Skin epidermis (tissue), 12 donors: ENCODE measurements at regions not wholly inside any gene's neighbourhood (a gene's known extent, or its start where the extent isn't known, plus 50 kb on each side); places are given as distances from the start of the nearest gene placed in this dataset.
"Not testable (repeated sequence)": the region's sequence is repeated elsewhere in the genome, so short reads cannot be mapped to it uniquely, and the experiment has no call there.

Source experiments
- H3K27ac ChIP-seq, 21 experiments: fragments of 200-600 bp; sonication (generic) in 11 of 21; one replicate each; pipeline ENCODE4 v1.5.0; 2020; ENCODE audit warnings: mild to moderate bottlenecking in 3 of 21, inconsistent platforms in 2 of 21, moderate library complexity in 2 of 21
- H3K4me3 ChIP-seq, 7 experiments: fragments of 200-600 bp; sonication (generic) in 2 of 7; one replicate each; pipeline ENCODE4 v1.5.0; 2020; ENCODE audit warnings: inconsistent platforms in 2 of 7, mild to moderate bottlenecking in 2 of 7, moderate library complexity in 1 of 7

DNA sequence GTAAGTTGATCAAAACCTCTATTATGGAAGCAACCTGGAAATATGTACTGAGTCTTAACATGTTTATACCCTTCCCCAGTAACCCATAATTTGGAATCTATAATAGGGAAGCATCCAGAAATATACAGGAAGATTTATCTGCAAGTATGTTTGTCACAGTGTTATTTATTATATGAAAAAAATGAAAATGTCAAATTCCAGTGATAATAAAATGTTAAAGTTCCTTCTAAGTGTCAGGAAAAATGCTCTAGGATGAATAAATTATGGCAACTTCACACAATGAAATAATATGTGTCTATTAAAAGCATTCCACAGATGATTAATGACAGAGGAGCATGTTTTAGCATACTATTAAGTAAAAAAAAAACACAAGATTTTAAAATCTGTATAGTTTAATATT, 202.3 kb upstream of the PRNP start:
- no peak overlapping the region for H3K27ac ChIP-seq
- no peak overlapping the region for H3K4me3 ChIP-seq

DNA sequence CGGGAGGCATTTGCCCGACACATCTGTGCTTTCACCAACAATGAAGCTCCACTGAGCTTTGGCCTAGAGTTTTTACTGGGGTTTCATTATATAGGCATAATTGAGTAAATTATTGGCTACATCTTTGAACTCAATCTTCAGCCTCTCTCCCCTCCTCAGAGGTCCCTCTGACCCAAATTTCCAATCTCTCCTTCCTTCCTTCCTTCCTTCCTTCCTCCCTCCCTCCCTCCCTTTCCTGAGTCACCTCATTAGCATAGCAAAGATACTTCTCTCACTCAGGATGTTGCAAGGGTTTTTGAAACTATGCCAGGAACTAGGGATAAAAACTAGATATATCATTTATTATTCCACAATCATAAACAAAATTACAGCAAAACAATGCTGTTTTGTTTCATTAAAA, 202.8 kb upstream of the PRNP start:
- H3K27ac ChIP-seq = no peak overlapping the region
- no peak overlapping the region for H3K4me3 ChIP-seq

DNA sequence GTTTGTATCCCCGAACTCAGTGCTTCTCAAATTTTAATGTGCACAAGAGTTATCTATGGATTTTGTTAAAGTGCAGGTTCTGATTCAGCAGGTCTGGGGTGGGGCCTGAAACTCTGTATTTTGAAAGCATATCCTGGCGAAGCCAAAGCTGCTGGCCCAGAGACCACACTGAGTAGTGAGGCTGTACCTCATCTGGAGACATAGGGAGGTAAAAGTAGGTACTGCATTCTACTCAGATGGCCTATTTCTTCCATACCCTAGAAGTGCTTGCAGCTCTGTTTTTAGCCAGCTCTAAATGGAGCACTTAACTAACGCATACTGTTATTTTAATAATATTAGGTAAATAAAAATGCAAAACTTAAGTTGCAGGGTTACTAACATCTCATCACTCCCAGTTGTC, 206.2 kb upstream of the PRNP start:
- no peak overlapping the region for H3K4me3 ChIP-seq

DNA sequence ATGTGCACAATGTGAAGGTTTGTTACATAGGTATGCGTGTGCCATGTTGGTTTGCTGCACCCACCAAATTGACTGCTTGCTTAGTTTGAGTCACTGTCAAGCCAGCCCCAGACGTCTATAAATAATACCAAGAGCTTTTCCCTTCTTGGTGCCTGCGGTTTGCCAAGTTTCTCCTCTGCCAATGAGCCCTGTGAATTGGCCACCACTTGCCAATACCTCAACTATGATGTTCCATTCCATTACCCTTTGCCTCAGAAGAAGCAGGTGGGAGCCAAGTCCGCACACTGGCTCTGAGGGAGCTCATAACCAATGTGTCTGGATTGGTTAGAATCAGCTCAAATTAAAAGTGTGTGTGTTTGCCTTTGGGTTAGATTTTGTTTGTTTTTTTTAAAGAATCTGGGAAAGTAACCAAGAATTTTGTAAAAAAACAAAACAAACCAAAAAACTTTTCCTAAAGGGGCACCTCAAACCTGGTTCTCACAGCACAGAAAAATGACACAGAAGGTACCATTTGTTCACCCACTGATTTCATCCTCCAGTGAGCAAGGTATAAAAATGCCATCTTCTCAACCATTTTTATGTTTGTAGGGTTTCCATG, 209.3 kb upstream of the PRNP start:
- no peak overlapping the region for H3K27ac ChIP-seq
- no peak overlapping the region for H3K4me3 ChIP-seq

More for the DNA sequence above, 206.2 kb upstream of the PRNP start:
- H3K27ac ChIP-seq = no peak overlapping the region

DNA sequence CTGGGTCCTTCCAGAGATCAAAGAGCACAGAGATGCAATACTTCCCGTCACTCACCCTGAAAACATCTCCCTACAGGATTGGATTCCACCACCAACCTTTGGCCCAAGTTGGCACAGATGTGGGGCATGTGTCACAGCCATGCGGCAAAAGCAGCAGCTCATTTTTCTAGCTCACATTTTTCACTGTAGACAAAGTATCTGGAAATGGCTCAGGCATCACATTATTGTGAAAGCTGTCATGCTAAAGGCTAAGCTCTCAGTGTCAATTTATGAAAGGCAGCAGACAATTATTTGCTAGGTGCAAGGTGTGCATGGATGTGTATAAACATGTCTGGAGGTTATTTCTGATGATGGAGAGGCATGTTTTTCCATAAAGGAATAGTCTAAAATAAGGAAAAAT, 213.3 kb upstream of the PRNP start:
- no peak overlapping the region for H3K4me3 ChIP-seq
- no peak overlapping the region for H3K27ac ChIP-seq

DNA sequence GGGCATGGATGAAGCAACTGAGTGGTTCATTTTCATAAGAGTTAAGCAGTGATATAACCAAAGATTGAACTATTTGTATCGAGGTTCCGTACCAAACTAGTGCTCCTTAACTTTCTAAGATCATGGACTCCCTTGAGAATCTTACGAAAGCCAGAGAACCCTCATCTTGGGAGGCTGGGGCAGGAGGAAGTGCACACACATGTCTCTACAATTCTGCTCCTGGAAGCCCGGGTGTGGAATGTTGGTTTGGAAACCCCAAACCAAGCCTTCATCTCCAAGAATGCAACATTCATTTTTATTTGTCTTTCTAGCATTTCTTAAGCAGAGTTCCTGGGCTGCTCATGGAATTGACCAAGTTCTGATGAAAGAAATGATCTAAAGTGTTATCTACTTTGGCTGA, 215.0 kb upstream of the PRNP start:
- H3K27ac ChIP-seq = no peak overlapping the region

DNA sequence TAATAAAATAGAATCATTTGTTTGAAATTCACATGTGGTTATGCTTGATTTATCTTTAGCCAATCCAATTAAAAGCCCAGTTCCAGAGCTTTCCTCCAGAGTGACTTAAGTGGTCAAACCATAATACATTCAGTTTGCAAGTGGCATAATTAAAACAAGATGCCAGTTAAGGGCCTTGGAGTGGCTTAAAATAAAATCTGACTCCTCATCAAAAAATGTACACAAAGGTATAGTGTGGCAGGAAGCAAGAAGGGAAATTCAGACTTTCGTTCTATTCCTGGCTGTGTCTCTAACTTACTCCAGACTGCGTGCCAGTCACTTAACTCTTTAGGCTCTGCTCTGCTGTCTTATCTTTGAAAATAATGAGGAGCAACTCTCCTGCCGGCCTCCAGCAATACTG, 215.9 kb upstream of the PRNP start:
- Histone ChIP-seq H3K27ac (no peak overlapping the region), H3K4me3 (no peak overlapping the region)

More for the DNA sequence above, 215.0 kb upstream of the PRNP start:
- no peak overlapping the region for H3K4me3 ChIP-seq

DNA sequence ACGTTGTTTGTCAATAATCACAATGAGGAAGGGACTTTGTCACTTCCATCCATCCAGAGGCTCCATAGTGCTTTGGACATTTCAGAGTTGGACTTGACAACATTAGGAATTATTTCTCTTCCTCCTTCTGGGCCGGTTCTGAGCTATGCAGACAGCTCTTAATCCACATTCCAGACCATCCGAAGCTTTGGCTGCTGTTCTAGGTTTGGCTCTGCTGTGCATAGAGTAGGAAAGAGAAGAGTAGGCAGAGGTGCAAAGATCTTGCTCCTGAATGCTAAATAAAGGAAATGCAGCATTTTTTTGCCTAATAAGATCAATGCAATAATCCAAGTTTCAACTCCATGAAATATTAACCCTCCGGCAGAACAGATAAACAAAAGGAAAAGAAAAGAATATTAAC, 216.3 kb upstream of the PRNP start:
- H3K4me3 ChIP-seq = no peak overlapping the region
- H3K27ac ChIP-seq = no peak overlapping the region

DNA sequence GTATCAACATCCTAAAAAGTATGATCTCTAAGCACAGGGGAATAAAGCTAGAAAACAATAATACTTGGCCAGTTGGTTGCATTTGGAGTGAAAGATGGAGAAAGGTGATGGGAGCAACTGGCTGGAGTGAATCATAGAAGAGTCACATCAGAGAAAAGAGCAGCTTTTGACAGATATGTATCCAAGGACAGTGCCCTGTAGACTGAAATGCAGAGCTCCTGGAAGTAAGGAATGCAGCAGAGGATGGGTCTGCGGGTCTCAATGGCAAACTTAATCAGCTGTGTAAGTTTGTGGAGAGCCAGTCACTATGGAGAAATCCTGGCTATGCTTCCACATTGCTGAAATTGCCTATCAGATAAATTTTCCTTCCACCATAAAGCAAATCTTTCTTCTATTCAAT, 218.1 kb upstream of the PRNP start:
- Histone ChIP-seq H3K27ac (no peak overlapping the region), H3K4me3 (no peak overlapping the region)

DNA sequence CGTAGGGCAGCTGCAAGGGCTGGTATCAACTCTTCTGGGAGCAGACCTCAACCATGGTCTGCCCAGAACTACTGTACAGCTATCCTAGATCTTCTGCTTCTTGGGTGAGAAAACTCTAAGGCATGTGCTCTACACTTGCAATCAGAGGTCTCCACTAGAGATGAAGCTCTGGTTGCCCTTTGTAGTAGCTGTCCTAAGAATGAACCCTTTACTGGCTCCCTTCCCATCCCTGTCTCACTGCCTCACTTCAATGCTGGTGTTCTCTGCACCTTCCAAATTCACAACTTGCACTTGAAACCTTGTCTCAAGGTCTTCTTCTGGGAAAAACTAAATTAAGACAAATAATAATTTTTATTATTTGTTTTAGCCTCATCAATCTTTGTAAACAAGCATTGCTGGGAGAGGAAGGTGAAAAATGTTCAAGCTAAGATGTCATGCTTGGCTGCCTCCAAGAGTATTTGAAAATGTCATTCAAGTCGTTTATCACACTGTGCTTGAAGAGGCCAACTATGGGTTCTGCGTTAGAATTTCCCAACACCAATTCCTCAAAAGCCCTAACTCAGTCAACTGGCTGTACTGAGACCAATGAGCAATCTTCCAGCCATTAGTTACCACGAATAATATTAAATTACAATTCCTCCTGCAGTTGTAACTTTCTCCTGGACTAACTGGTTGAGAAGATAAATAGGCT, 216.9 kb upstream of the ADRA1D start:
- H3K4me3 ChIP-seq = no peak overlapping the region
- no peak overlapping the region for H3K27ac ChIP-seq

DNA sequence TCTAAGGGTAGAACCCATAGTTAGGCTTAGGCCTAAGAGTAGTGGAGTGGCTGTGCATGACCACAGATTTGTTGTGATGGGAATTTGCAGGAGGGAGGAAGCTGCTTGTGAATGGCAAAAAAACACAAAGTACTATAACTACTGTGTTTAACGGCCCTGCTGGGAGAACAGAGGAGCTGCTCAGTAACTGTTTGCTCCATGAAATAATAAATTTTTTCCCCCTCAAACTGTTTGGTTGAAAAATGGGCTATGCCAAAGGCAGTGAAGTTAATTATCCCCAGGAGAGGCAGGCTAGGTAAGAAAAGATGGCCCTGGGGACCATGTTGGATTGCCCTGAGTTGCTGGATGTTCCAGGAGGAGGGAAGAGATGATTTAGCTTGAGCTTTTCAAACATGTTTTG, 216.1 kb upstream of the ADRA1D start:
- H3K27ac ChIP-seq = no peak overlapping the region
- no peak overlapping the region for H3K4me3 ChIP-seq

DNA sequence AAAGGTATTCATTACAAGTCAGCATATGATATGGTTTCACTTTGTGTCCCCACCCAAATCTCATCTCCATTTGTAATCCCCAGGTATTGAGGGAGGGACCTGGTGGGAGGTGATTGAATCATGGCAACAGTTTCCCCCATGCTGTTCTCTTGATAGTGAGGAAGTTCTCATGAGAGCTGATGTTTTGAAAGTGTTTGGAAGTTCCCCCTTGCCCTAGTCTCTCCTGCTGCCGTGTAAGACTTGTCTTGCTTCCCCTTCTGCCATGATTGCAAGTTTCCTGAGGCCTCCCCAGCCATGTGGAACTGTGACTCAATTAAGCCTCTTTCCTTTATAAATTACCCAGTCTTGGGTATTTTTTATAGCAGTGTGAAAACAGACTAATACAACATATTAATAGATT, 213.7 kb upstream of the ADRA1D start:
- H3K27ac ChIP-seq, H3K4me3 ChIP-seq: not testable (repeated sequence)

DNA sequence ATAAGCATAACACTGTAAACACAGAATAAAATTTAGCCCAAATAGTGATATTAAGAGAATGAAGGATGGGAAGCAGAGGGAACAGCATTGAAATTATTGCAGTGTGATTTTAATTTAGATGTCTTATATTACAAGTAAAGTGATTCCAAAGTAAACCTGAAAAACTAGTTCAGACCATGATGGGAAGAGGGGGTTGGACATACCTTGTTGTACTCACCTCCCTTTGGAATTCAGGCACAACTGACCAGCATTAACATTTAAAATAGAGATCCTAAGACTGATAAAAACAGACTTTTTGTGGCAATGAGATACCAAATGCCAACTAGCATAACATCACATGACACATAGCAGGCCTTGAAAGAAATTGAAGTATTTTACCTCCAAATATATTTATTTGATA, 210.0 kb upstream of the ADRA1D start:
- Histone ChIP-seq H3K4me3 (no peak overlapping the region), H3K27ac (no peak overlapping the region)

DNA sequence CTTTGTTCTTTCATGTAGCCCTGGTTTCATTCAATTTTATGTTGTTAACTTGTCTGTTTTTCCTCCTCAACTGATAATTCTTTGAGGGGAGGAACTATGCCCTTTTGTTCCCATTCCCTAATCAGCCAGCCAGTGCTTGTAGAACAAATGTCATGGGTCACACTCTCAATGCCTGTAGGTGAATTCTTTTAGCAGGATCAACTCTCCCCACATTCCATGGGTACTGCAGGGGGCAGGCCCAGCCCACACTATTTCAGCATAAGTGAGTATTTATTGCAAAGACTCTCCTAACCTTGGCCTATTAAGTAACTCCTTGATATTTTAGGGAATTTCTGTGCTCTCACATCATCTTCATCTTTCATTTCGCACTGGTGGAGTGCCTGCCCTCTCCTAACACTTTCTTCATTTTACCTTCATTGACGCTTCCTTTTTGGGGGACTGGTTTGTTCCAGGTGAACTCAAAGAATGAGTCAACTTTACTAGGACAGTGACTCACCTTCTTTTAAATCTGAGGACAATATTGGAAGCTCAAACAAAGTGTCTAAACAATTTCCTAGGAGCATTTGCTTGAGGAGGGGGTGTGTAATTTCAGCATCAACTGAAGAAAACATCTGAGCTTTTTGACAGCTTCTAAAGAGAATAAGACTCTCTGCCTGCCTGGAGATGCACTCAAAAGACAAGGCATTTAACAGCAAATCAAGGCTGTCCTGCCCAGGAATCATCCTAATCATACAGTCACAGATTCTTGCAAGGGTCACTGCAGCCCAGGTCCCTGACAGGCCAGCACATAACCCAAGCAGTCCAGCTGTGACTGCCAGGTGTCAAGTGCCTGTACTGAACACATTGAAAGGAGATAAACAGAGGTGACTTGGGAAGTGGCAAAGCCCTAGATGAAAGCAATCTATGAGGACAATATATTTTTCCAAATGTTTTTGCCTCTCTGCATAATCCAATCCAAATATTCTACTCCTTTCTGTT, 208.8 kb upstream of the ADRA1D start:
- no peak overlapping the region for H3K4me3 ChIP-seq

DNA sequence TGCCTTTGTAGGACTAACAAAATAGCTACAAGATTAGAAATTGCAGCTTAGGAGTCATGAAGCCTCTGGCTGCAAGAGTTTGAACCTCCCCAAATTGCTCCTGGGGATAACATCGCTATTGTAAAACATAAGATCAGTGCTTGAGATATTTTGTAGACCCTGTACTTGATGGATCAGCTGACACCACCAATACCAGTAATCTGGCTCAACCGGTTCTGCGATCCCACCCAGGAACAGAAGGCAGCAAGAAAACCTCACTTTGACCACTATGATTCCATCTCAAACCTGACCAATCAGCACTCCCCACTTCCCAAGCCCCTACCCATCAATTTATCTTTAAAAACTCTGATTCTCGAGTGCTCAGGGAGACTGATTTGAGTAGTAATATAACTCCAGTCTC, 206.9 kb upstream of the ADRA1D start:
- Histone ChIP-seq H3K4me3 (no peak overlapping the region), H3K27ac (no peak overlapping the region)

More for the DNA sequence above, 208.8 kb upstream of the ADRA1D start:
- H3K27ac ChIP-seq = no peak overlapping the region

DNA sequence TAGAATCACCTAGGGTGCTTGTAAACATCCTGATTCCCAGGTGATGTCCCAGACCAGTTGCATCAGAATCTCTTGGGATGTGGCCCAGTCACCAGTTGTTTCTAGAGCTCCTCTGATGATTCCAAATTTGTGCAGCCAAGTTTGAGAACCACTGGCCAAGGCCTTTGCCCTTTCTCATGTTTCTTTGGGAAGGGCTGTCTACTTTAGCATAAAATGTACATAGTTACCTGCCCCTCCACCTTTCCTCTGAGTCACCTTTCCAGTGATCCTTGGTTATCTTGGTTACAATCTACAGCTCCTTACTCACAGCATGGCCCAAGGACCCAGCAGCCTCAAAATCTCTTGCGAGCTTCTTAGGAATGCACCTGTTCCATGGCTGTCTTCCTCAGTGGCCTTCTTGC, 206.2 kb upstream of the ADRA1D start:
- no peak overlapping the region for H3K4me3 ChIP-seq
- no peak overlapping the region for H3K27ac ChIP-seq

DNA sequence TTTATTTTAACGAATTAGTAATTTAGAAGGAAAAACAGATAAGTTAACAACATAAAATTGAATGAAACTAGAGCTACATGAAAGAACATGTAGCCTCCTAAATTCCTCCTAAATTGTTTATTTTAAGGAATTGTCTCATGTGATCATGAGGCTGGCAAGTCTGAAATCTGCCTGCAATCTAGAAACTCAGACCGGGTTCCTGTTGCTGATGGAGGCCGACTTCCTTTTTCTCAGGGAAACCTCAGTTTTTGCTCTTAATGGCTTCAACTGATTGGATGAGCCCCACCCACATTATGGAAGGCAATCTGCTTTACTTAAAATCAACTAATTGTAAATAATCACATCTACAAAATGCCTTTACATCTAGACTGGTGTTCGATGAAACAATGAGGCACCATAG, 205.0 kb upstream of the ADRA1D start:
- Histone ChIP-seq H3K27ac (no peak overlapping the region), H3K4me3 (no peak overlapping the region)

DNA sequence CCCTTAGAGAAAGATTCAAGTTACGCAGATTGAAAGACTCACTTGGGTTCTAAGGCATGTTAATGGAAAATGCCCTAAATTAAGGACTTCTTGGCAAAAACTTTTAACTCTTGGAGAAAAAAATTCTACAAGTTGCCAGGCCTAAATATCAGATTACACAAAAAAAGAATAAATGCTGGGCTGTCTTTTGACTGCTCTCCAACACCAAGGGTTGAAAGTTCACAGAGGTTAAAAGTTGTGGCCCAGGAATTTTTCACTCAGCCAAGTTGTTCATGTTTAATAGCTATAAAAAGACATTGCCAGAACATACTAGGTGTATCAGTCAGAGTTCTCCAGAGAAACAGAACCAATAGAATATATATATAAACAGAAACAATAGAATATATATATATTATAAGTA, 204.3 kb upstream of the ADRA1D start:
- H3K4me3 ChIP-seq = no peak overlapping the region
- H3K27ac ChIP-seq = no peak overlapping the region

DNA sequence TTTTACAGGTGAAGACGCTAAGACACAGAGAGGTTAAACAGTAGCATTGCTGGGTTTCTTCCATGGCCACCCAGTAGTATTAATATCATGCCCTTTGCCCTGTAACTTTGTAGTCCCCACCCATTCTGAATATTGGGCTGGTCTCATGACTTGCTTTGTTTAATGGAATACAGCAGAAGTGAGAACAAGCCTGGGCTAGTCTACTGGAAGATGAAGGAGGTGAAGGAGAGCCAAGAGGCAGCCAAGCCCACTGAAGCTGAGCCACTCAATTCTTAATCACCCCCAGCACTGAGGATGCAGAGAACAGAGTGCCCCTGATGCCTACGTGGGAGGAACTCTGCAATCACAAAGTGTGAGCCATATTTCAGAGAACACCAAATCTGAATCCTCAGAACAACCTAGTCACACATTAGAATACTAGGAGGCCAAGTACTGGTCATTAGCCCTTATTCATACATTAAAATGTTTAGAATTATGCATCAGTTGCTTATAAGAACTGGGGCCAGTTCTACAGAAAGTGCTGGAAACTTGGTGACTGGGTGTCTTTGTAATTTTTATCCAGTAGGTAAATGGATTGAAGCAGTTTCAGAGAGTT, 202.5 kb upstream of the ADRA1D start:
- H3K4me3 ChIP-seq = no peak overlapping the region
- no peak overlapping the region for H3K27ac ChIP-seq

DNA sequence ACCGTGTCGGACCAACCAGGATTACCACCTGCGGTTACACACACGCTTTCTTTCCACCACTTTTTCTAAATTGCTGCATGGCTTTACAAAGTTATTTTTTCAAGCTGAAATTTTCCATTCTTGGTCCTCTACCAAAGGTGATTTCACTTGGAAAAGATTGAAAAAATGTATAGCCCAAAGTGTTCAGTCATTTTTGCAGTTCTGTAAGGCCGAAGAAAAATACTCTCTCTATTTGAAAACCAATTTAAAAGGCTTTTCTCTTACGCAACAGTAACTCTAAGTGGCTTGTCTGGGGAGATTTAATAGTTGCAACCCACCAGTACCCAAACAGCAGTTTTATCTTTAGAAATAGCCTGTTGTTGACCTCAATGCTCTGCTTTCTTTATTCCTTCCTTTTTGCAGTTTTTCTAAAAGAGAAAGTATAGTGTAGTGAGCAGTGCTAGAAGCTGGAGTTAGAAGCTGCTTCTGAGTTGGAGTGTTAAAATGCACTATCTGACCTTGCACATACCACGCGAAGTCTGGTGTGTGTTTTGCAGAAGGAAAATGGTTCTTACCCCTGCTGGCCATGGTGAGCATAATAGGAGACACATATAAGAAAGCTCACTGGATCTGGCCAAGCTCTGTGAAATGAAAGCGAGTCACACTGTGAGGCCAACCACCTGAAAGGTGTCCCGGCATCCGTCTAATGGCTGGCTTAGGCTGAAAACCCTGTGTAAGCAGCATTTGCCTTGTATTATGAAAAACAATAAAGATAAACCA, 201.0 kb upstream of the ADRA1D start:
- H3K4me3 ChIP-seq = no peak overlapping the region
- H3K27ac ChIP-seq = no peak overlapping the region
